Glomerular visceral epithelial cell (primary cell): ENCODE measurements at regions not wholly inside any gene's neighbourhood (a gene's known extent, or its start where the extent isn't known, plus 50 kb on each side); places are given as distances from the start of the nearest gene placed in this dataset.
"Not testable (repeated sequence)": the region's sequence is repeated elsewhere in the genome, so short reads cannot be mapped to it uniquely, and the experiment has no call there.

Source experiments
- DNase-seq: peaks from one replicate; pipeline ENCODE4 v3.0.0-alpha.2; 2016; ENCODE audit errors: extremely low spot score

DNA sequence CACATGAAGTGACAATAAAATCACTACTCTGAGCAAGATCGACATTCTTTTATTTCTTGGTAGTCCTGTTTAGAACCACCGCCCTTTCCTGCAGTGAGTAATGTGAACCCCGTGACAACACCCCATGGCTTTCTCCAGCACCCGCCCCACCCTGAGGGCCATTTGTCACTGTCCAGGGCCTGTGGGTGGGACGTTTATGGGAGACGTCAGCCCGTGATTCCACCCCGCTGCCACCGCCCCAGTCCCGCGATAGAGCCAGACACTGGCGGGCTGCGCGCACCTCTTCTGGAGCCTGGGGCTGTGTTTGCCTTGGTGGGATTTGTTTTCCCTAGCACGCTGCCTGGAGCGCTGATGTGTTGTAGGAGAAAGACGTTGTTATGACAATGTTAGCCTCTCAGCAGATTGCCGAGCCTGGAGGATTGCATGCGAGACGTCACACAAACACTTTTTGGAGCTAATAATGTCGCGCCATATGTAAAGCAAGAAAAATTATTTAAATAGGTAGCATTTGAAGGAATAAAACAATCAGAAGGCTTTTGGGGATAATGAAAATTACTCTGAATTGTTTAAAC lies 263.7 kb downstream of the TEX29 start:
- no peak for DNase-seq

DNA sequence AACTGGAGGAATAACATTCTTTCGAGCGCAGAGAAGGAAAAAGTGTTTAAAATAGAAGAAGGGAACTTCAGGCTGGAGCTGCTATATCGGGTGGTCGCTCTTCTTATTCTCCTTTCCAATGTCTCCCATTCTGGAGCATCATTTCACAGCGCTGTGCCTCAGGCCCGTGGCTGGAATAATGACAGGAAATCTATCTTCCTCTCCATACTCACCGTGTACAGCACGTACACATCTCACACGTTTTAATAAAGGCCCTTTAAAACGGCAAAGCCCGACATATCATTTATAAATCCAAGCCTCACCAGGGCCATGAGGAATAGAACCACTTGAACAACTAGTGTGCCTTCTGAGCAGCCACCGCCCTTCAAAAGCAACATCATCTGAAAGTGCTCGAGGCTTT lies 264.4 kb downstream of the TEX29 start:
- DNase-seq = no peak

DNA sequence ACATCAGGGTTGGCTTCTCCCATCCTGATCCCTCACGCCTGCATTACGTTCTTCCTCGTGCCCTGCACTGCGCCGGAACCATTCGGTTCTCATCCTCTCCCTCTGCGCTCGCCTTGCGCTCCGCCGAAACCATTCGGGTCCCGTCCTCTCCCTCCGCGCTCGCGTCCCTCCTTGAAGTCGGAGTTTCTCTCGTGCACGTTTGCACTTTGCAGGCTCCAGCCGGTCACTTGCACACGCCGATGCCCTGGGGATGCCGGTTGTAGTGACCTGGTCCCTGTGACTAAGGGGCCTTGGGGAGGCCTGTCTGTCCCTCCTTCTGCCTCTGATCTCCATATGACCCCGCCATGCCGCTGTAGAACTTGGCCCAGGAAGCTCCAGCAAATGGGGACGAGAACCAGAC lies 265.8 kb downstream of the TEX29 start:
- DNase-seq = no peak

DNA sequence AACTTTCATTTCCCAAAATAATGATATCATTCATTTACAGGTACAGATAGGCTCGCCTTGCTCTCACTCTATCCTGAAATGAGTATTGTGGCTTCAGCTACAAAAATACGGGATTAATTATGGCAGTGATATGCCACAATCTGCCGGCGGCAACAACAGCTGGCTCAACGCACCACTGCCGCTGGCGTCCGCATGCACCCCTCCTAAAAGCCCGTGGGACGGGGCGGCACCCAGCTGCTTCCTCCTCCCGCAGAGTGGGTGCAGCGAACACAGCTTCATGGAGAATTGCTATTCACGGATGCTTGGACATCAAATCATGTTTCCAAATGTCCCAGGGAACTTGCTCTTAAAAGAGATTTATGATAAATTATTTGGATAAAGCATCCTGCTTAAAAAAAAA lies 266.8 kb downstream of the TEX29 start:
- no peak for DNase-seq

DNA sequence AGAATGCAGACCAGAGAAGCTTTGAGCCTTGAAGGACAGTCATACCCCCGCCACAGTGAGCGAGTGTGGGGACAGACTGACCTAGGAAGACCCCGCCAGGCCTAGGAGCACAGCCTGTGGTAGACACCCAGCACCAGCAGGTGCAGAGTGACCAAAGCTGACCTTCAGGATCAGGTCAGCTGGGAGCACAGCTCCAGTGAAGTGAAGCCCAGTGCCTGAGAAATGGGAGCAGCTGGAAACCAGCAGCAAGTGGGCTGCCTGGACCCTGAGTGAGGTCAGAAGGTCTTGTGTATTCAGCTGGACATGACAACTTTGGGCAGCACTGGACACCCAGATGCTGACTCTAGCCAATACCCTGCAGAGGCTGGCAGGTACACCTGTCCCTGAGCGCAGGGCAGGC lies 268.9 kb downstream of the TEX29 start:
- DNase-seq = no peak

DNA sequence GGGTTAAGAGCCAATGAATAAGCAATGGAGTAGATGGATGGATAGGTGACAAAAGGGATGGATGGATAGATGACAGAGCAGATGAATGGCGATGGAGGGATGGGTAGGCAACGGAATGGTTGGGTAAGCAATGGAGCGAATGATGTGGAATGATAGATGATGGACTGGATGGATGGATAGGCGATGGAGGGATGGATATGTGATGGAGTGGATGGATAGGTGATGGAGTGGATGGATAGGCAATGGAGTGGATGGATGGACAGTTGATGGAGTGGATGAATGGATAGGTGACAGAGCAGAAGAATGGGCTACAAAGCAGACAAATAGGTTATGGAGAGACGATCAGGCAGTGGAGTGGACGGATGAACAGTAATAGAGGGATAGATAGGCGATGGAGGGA lies 269.6 kb downstream of the TEX29 start:
- no peak for DNase-seq

DNA sequence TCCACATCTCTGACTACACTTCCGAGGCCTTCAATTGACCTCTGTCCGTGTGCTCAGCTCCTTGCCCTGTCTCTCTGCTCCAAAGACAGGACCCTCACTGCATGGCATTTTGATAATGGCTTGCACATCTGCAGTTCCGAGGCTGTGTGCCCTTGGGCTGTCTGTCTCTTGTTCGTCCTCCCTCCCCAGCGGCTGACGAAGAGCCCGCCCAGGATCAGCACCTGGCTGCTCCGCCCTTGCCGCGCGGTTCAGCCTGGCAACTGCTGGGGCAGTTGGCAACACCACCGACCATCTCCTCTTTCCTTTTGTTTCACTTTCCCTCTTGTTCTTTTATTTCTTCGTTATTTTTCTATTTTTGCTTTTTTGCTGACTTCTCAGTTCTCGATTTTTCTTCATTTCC lies 270.4 kb downstream of the TEX29 start:
- DNase-seq = no peak

DNA sequence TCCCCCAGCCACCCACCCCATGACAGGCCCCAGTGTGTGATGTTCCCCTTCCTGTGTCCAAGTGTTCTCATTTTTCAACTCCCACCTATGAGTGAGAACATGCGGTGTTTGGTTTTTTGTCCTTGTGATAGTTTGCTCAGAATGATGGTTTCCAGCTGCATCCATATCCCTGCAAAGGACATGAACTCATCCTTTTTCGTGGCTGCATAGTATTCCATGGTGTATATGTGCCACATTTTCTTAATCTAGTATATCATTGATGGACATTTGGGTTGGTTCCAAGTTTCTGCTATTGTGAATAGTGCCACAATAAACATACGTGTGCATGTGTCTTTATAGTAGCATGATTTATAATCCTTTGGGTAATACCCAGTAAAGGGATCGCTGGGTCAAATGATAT lies 273.0 kb downstream of the TEX29 start:
- not testable (repeated sequence) for DNase-seq

DNA sequence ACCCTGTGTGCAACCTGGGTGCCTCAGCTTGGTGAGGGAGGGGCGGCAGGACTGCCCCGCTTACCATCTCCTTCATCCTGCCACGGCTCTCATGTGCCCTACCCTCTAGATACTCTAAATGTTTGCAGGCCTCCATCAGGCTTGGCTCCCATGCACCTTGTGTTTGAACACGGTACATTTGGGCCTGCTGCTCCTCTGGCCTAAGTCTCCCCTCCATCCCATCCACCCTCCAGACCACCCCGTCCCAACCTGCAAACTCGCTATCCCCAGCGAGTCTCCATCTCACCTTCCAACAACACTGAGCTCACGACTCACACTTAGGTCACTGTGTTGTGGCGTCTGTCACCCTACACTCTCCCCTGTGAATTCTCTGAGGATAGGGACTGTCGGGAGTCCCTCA lies 274.2 kb downstream of the TEX29 start:
- DNase-seq = no peak

DNA sequence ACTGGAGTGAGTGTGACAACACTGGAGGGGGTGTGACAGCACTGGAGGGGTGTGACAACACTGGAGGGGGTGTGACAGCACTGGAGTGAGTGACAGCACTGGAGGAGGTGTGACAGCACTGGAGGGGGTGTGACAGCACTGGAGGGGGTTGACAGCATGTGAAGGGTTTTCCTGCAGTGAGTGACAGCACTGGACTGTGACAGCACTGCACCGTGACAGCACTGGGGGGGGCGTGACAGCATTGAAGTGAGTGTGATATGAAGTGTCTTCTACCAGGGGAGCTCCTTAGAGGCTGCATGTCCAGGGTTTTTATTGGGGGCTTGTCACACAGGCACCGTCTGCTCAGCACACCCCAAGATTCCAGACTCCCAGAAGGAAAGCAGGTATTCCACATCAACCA lies 274.8 kb downstream of the TEX29 start:
- no peak for DNase-seq

DNA sequence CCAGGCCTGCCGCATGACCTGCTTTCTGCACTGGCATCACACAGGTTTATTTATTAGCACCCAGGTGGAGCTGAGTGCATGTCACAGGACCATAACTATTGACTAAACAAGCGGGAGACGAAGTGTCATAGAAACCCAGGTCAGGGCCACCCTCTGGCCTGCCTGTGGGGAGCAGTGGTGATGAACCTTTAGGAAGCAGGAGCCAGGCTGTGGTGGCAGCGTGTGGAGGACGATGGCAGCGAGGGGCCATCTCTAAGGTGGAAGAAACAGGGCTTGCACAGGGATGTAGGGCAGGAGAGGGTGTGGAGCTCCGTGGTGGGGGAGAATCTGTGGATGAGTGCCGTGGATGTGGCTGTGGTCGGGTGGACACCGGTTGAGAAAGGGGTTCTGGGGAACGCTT lies 275.3 kb downstream of the TEX29 start:
- DNase-seq = no peak

DNA sequence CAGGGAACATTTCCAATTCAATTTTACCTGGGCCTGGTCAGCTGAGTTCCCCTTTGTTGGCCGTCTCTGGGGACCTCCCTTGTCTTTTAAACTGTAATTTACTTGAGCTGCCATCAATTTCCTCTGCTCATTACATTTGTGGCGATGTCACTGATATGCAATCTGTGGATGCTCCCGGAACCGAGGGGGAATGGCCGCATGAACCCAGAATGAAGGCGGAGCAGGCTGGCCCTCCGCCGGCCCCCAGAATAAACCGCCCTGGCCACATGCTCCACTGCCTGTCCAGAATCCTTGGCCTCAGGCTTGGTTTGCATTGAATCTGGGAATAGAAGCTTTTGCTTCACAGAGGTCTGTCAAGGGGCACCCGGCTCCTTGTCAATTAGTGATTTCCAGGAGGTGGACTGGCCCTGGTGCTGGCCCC lies 276.8 kb downstream of the TEX29 start:
- DNase-seq = no peak

DNA sequence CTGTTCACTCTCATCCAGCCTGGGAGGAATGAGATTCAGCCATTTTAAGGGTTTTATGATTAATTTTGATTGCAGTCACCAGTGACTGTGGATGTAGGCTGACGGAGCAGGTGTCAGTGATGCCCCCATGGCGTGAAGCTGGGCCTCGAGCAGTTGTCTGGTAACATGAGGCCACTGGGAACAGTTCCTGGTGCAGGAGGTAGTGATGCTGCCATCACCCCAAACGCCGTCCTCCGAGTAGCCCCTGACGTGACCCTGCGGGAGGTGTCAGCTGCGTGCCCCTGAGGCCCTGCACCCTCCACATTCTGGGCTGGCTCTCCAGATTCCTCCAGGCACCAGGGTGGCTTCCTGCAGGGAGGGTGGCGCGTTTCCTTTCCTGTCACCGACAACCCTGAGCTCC lies 277.2 kb downstream of the TEX29 start:
- DNase-seq = no peak

DNA sequence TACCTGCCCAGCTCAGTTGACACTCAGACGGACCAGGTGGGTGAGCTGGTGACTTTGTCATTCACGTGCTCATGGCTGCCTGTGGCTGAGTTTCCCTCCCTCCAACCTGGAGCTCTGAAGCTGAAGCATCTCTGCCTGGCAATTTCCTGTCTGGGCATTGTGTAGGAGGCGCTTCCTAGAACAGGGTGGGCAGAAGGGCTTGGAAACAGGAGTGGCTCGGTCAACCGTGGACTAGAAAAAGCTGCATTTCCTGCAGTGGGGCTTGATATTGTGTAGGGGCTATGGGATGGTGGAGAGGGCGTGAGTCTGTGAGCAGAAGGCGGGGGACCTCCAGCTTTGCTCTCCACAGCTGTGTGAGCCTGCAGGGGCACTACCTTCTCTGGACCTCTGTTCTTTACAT lies 278.3 kb downstream of the TEX29 start:
- DNase-seq = no peak

DNA sequence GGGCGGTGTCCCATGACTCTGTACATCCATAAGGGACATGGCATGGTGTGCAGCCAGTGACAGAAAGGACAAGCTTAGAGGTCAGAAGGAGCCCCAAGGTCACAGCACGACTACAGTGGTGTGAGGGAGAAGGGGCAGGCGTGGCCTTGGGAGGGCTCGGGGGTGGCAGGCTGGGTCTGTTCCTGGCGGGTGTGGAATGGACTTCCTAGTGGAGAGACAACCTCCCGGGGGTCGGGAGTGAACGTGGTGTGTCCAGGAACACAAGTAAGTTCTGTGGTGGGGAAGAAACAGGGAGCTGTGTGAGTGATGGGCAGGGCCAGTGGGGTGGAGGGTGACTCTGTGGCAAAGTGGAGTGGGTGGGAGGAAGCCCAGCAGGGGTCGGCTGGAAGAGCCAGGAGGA lies 279.3 kb downstream of the TEX29 start:
- DNase-seq = no peak

DNA sequence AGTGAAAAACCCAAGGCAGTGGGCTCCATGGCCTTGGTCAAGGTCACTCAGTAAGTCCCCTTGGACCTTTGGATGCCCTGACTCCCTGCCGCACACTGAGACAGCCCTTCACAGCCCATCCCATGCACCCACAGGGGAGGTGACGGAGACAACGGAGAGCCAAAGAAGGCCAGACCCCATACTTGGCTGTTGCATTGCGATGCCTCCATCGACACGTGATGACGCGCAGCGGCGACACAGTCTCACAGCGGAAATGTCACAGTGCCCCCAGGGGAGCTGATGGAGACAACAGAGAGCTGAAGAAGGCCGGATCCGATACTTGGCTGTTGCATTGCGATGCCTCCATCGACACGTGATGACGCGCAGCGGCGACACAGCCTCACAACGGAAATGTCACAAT lies 282.4 kb downstream of the TEX29 start:
- no peak for DNase-seq

DNA sequence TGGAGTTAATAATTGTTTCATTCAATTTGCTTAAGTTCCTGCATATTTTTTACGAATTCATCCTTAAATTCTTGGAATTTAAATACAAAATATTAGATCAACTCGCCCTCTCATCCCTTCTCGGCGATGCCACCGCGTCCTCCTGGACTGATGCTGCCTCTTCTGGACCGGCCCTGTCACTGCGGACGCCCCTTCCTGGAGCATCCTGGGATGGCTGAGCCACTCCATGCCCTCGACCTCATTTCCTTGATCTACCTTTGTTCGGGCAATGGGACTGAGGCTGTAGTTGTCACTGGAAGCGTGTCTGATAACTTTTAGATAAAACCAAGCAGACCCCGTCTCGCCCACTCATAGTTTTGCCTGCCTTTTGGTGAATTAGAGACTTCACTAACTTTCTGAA lies 283.7 kb downstream of the TEX29 start:
- no peak for DNase-seq

DNA sequence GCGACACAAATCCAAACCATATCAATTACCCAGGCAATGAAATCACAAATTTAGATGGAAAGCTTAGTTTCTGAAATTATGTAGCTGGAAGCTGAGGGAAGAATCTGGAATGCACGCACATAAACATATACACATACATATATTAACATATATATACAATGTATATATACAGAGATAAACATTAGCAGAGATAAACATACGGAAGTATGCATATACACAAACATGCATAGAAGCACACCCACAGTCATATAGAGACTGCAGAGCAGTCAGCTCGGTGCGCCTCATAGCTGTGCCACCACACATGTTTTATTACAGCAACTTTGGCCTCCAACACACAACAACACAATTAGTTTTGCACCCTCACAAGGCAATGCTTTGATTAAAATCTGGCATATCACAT lies 288.1 kb downstream of the TEX29 start:
- DNase-seq = no peak

DNA sequence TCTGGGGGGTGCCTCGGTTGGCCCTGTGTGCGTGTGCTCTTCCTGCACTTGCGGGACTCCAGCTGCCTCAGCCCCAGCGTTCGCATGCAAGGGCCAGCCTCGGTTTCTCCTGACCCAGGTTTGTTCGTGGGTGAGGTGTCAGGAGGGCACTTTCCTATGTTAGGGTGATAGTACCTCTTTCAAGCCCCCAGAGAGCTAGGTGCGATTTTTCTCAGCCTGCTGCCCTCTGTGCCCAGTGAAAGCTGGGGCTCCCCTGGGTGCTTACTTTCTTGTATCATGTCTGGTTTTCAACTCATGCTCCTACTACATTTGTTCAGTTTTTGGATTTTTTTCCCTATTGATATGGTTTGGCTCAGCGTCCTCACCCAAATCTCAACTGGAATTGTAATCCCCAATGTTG lies 289.2 kb downstream of the TEX29 start:
- no peak for DNase-seq

DNA sequence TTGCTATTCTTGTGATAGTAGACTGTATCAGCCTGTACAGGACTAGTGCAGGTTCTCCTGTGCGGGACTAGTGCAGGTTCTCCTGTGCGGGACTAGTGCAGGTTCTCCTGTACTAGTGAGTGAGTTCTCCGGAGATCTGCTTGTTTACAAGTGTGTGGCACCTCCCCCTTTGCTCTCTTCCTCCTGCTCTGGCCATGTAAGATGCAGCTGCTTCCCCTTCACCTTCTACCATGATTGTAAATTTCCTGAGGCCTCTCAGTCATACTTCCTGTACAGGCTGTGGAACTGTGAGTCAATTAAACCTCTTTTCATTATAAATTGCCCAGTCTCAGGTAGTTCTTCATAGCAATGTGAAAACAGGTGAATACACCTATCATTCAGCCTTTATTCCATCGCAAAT lies 289.6 kb downstream of the TEX29 start:
- no peak for DNase-seq

DNA sequence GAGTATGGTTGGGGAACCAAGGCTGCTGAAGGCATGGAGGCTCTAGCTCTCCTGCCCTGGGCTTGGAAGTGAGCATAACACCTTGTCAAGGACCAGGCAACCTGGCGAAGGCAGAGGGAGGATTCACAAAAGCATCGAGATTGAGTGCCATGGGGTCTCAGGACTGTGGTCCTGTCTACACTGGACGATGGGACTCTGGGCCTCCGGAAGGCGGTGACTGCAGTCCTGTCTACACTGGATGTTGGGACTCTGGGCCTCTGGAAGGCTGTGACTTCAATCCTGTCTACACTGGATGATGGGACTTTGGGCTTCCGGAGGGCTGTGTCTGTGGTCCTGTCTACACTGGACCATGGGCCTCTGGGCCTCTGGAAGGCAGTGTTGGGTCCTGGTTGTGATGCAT lies 290.4 kb downstream of the TEX29 start:
- DNase-seq = no peak

DNA sequence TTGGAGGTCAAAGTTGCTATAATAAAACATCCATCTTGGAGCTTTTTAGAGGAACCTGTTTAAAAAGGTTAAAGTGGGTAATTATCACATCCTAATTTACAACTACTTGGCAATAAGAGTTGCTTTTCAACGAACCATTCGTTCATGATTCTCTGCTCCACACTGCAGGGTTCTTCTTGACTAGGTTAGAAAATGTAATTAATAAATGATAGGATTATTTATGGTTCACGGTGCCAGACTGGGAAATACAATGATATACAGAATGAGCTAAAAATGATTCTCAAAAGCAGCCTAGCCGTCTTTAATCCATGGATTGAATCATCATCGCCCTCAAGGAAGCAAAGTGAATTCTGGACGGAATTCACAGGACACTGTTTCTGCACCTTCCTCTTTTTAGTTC lies 291.2 kb downstream of the TEX29 start:
- DNase-seq = no peak

DNA sequence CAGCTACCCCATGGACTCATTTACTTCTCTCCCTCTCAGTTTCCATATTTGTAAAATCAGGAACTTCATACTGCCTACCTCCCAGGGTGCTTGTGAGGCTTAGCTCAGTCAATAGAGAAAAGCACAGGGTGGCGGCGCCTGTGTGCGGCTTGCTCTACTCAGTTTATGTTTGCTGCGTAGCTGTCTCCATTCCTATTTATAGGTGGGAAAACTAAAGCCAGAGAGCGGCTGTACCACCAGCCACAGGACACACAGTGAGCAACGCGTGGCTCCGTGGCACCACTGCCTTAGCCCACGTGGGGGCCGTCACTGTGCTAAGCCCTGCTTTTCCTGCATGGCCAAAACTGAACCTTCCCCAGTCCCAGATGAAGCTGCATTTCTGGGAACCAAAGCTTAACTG lies 292.4 kb downstream of the TEX29 start:
- no peak for DNase-seq

DNA sequence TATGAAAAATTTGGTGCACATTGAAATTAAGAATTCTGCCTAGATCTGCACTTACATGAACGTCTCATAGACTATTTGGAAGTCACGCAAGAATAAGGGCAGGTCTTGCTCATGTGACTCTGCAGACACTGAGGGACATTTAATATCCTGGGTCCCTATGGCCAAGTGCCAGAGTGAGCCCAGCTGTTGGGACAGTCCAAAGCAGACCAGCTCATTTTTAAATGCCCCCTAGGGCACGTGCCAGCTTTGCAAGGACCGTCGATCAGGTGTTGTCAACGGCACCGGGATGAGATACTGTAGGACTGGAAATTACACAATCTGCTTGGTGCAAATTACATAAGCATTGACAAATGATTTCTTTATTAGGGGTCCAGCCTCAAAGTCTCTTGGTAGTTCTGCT lies 293.6 kb downstream of the TEX29 start:
- DNase-seq = no peak

DNA sequence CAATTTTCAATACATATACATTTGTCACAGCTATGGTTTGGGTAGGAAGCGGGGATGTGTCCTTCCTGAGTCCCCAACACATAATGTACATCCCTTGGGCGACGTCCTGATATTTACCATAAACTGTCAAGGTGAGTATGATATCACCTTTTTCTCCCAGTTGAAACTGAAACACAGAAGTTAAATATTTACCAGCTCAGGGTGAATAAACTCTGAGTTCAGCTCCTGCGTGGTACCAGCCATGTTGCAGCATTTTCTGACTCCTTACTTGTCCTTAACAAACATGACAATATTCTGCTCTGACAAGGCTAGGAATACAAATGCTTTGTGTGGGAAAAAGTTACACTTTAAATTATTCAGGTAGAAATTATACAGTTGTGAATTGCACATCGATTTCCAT lies 294.2 kb downstream of the TEX29 start:
- no peak for DNase-seq
